PC-3 (cell line): ENCODE measurements at regions not wholly inside any gene's neighbourhood (a gene's known extent, or its start where the extent isn't known, plus 50 kb on each side); places are given as distances from the start of the nearest gene placed in this dataset.

Source experiments
- ATAC-seq: fragments of 200-7000 bp; cut with Tn5 transposase; 2 replicates; pipeline ENCODE4 v1.9.1; 2020; ENCODE audit warnings: mild to moderate bottlenecking, moderate library complexity
- BruUV-seq: library from RNA; stranded (reverse); fragments of 400-500 nt; replicated peaks from 2 replicates; lab custom pipeline; 2021; lab: Mats Ljungman, UMichigan
- CTCF ChIA-PET: fragments of 300-600 bp; sonication (Branson Sonifier 250); formaldehyde crosslinking; loops from one replicate; lab custom pipeline; 2022; ENCODE audit warnings: antibody characterized with exemption; lab: Charles Lee
- POLR2A ChIA-PET: fragments of 300-600 bp; sonication (Branson Sonifier 250); formaldehyde crosslinking; loops from one replicate; lab custom pipeline; 2022; ENCODE audit warnings: antibody characterized with exemption; ENCODE audit not compliant: unreplicated experiment; lab: Charles Lee
- DNase-seq: peaks from one replicate; pipeline ENCODE4 v3.0.0-alpha.2; 2015
- H2AFZ ChIP-seq: fragments of 300-600 bp; sonication (generic); 2 replicates; pipeline ENCODE4 v1.6.0; 2016; ENCODE audit warnings: antibody characterized with exemption, low read length
- H3F3A ChIP-seq: fragments of 300-600 bp; sonication (generic); one replicate; pipeline ENCODE4 v1.6.0; 2017; ENCODE audit warnings: antibody characterized with exemption, low read length, control low read depth, mild to moderate bottlenecking; ENCODE audit not compliant: unreplicated experiment
- H3K27ac ChIP-seq: fragments of 300-600 bp; sonication (generic); 2 replicates; pipeline ENCODE4 v1.5.1; 2016; ENCODE audit warnings: mild to moderate bottlenecking, low read length
- H3K27me3 ChIP-seq: fragments of 300-600 bp; sonication (generic); 2 replicates; pipeline ENCODE4 v1.6.1; 2016; ENCODE audit warnings: low read length, mixed read lengths
- H3K36me3 ChIP-seq: fragments of 300-600 bp; sonication (generic); 2 replicates; pipeline ENCODE4 v1.6.1; 2016; ENCODE audit warnings: low read depth, mixed run types, low read length, mixed read lengths
- H3K4me1 ChIP-seq: fragments of 300-600 bp; sonication (generic); 2 replicates; pipeline ENCODE4 v1.5.1; 2016; ENCODE audit warnings: low read length; ENCODE audit not compliant: insufficient read depth
- H3K4me2 ChIP-seq: fragments of 300-600 bp; sonication (generic); 2 replicates; pipeline ENCODE4 v1.6.0; 2016; ENCODE audit warnings: low read length
- H3K4me3 ChIP-seq: fragments of 300-600 bp; sonication (generic); 2 replicates; pipeline ENCODE4 v1.5.1; 2016; ENCODE audit warnings: mild to moderate bottlenecking, low read length, mixed read lengths
- H3K79me2 ChIP-seq: fragments of 300-600 bp; sonication (generic); 2 replicates; pipeline ENCODE4 v1.6.1; 2017; ENCODE audit warnings: low read length, mixed read lengths
- H3K9ac ChIP-seq: fragments of 300-600 bp; sonication (generic); 2 replicates; pipeline ENCODE4 v1.6.0; 2016; ENCODE audit warnings: mild to moderate bottlenecking, low read length
- H3K9me2 ChIP-seq: fragments of 300-600 bp; sonication (generic); replicated peaks from 2 replicates; pipeline ENCODE4 v1.6.1; 2016; ENCODE audit warnings: mixed run types, low read length, mixed read lengths
- H3K9me3 ChIP-seq: fragments of 300-600 bp; sonication (generic); 2 replicates; pipeline ENCODE4 v1.6.1; 2016; ENCODE audit warnings: low read length, mixed read lengths
- H4K20me1 ChIP-seq: fragments of 300-600 bp; sonication (generic); 2 replicates; pipeline ENCODE4 v1.6.1; 2016; ENCODE audit warnings: low read length, mixed read lengths
- EZH2 ChIP-seq: fragments of 300-600 bp; sonication (generic); IDR thresholded peaks from one replicate; pipeline ENCODE4 v1.6.1; 2017; ENCODE audit warnings: antibody characterized with exemption, mild to moderate bottlenecking, low read length; ENCODE audit not compliant: unreplicated experiment
- EZH2phosphoT487 ChIP-seq: fragments of 300-600 bp; sonication (generic); IDR thresholded peaks from 2 replicates; pipeline ENCODE4 v1.6.1; 2018; ENCODE audit warnings: mild to moderate bottlenecking, antibody characterized with exemption, low read length, borderline replicate concordance
- intact Hi-C: fragments of 100-400 bp; cut with micrococcal nuclease; formaldehyde crosslinking; loops from 2 replicates; pipeline ENCODE4 v1.9.0; 2023
- TF ChIP-seq, protein P1 (sequence below): fragments of 300-600 bp; sonication (generic); conservative IDR thresholded peaks from 2 replicates; pipeline ENCODE4 v1.5.1; 2017; ENCODE audit warnings: antibody characterized with exemption, low read depth, mild to moderate bottlenecking, low read length

DNA sequence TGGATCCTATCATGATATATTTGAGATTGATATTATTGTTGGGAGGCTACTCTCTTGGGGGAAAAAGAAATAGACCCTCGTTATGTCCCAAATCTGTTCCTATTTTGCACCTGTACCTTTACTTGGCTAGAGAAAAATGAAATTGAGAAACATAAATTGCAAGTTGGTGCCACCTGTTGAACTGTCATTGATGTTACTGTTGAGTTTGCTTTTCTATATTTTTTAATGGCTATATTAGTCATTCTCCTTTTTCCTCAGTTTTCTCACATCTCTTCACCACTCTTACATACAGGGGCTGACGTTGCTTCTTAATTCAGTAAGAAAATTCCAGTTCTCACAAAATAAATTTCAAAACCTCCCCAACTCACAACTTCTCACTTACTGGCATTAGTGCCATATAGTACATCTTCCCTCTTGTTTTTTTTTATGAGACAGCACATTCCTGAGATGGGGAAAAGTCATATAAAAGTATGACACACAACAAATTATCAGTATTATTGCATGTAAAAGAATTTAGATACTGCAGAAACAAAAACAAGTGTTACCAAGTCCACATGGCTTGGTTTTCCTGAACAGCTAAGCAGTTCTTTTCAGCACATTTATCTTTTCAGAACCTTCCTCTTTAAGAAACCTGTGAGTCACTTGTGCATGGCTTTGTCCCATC is 348.3 kb upstream of the DSEL start:
- no peaks in the 10 kb centered on the region for H3F3A ChIP-seq
- H2AFZ ChIP-seq, result peak overlapping the region; percentile 58; the same call in 1 of the 2 replicates
- TF ChIP-seq EZH2phosphoT487, result no peak
- TF ChIP-seq EZH2, result no peak
- TF ChIP-seq, protein P1, sequence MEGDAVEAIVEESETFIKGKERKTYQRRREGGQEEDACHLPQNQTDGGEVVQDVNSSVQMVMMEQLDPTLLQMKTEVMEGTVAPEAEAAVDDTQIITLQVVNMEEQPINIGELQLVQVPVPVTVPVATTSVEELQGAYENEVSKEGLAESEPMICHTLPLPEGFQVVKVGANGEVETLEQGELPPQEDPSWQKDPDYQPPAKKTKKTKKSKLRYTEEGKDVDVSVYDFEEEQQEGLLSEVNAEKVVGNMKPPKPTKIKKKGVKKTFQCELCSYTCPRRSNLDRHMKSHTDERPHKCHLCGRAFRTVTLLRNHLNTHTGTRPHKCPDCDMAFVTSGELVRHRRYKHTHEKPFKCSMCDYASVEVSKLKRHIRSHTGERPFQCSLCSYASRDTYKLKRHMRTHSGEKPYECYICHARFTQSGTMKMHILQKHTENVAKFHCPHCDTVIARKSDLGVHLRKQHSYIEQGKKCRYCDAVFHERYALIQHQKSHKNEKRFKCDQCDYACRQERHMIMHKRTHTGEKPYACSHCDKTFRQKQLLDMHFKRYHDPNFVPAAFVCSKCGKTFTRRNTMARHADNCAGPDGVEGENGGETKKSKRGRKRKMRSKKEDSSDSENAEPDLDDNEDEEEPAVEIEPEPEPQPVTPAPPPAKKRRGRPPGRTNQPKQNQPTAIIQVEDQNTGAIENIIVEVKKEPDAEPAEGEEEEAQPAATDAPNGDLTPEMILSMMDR, result peak; percentile 57
- no peaks in the 10 kb centered on the region for H3K9me3 ChIP-seq
- H4K20me1 ChIP-seq, result no peaks in the 10 kb centered on the region
- POLR2A ChIA-PET, result no interaction called here
- H3K27ac ChIP-seq, result peak overlapping the region; percentile 43
- BruUV-seq, result no TSS peak
- DNase-seq (peak; percentile 60), ATAC-seq (peak; percentile 79)
- H3K36me3 ChIP-seq, result no peaks in the 10 kb centered on the region
- H3K4me1 ChIP-seq, result peaks cover 13% of the 10 kb centered on the region
- intact Hi-C loops, result loop anchor here (1.0 to 10.0 kb wide), 6 partner anchors 133 to 800 kb away; no protein-coding TSS in a partner anchor
- no peak overlapping the region for H3K4me3 ChIP-seq
- H3K27me3 ChIP-seq, result no peaks in the 10 kb centered on the region
- no peaks in the 10 kb centered on the region for H3K9me2 ChIP-seq
- CTCF ChIA-PET, result interaction anchor here (0.7 kb wide), 2 partner anchors 298 to 340 kb away, joined by 3 to 4 read pairs; no protein-coding TSS in a partner anchor
- H3K4me2 ChIP-seq, result peak overlapping the region; percentile 60
- H3K79me2 ChIP-seq, result no peaks in the 10 kb centered on the region
- no peak overlapping the region for H3K9ac ChIP-seq

DNA sequence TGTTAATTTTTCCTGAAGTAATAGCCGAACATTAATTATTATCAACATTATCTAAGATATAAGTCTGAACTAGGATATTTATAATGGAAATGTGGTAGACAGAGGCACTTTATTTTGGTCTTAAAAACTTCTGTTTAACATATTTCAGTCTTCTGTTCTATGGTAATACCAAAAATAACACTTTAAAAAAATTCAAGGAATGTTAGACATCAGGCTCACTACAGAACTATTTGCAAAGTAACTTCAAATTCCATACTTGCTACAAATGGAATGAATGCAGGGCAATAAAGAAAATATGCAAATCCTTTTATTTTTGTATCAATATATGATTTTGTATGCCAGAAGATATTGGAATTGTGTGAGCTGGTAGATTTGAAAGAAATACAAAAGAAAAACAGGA is 345.5 kb upstream of the DSEL start:
- CTCF ChIA-PET, result no interaction called here
- Histone ChIP-seq H3K4me1 (peaks cover 13% of the 10 kb centered on the region), H3K9ac (no peak overlapping the region), H3K36me3 (no peaks in the 10 kb centered on the region), H3K27ac (no peak overlapping the region), H3K4me2 (no peak overlapping the region), H4K20me1 (no peaks in the 10 kb centered on the region), H3F3A (no peaks in the 10 kb centered on the region), H3K9me2 (no peaks in the 10 kb centered on the region), H3K4me3 (no peak overlapping the region), H3K79me2 (no peaks in the 10 kb centered on the region), H3K27me3 (no peaks in the 10 kb centered on the region), H2AFZ (no peak overlapping the region), H3K9me3 (no peaks in the 10 kb centered on the region)
- POLR2A ChIA-PET, result no interaction called here
- TF ChIP-seq EZH2 (no peak), EZH2phosphoT487 (no peak)
- TF ChIP-seq, protein P1, result no peak
- no peak for ATAC-seq
- intact Hi-C loops, result loop anchor here (5.0 to 10.0 kb wide), 3 partner anchors 130 to 803 kb away; no protein-coding TSS in a partner anchor
- BruUV-seq, result no TSS peak
- no peak for DNase-seq

DNA sequence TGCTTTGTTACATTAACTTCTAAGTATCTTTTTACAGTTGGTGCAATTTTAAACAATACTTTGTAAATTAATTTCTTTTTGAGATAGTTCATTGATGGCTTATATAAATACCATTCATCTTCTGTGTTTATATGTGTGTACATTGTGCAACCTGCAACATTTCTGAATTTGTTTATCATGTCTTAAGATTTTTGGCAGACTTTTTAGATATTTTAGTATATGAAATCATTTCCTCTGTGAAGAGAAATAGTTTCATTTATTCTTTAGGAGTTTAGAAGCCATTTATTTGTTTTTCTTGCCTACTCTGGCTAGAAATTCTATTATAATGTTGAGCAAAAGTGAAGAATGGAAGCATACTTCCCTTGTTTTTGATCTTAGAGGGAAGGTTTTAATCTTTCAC is 337.8 kb upstream of the DSEL start:
- no peaks in the 10 kb centered on the region for H3K9me2 ChIP-seq
- DNase-seq (no peak), ATAC-seq (no peak)
- H3K4me1 ChIP-seq, result 0 out of 2 replicates have a peak, but pooled peaks cover 5% of the 10 kb centered on the region
- no peaks in the 10 kb centered on the region for H3F3A ChIP-seq
- no peak overlapping the region for H3K4me2 ChIP-seq
- POLR2A ChIA-PET, result no interaction called here
- H3K9me3 ChIP-seq, result no peaks in the 10 kb centered on the region
- H3K36me3 ChIP-seq, result no peaks in the 10 kb centered on the region
- no peaks in the 10 kb centered on the region for H3K27me3 ChIP-seq
- no TSS peak for BruUV-seq
- H3K4me3 ChIP-seq, result no peak overlapping the region
- CTCF ChIA-PET, result no interaction called here
- no peak overlapping the region for H3K27ac ChIP-seq
- intact Hi-C loops, result no loop called here
- no peaks in the 10 kb centered on the region for H3K79me2 ChIP-seq
- H3K9ac ChIP-seq, result no peak overlapping the region
- TF ChIP-seq, protein P1, result no peak
- no peak for TF ChIP-seq EZH2phosphoT487
- TF ChIP-seq EZH2, result no peak
- no peaks in the 10 kb centered on the region for H4K20me1 ChIP-seq
- H2AFZ ChIP-seq, result 0 out of 2 replicates have a peak overlapping the region, but pooled peaks have one; percentile 24
